Osteocyte (in vitro differentiated cells): ENCODE measurements at regions not wholly inside any gene's neighbourhood (a gene's known extent, or its start where the extent isn't known, plus 50 kb on each side); places are given as distances from the start of the nearest gene placed in this dataset.

Experiments
- DNase-seq: peaks from one replicate; pipeline ENCODE4 v3.0.0; 2021; ENCODE audit warnings: mixed read lengths; ENCODE audit not compliant: unreplicated experiment; ENCODE audit errors: extremely low spot score
- H3K27ac Mint-ChIP-seq: one replicate; pipeline ENCODE4 v1.8.0; 2021; ENCODE audit warnings: mild to moderate bottlenecking, mixed read lengths; ENCODE audit not compliant: unreplicated experiment
- H3K27me3 Mint-ChIP-seq: one replicate; pipeline ENCODE4 v1.8.0; 2021; ENCODE audit warnings: mixed read lengths; ENCODE audit not compliant: unreplicated experiment
- H3K36me3 Mint-ChIP-seq: one replicate; pipeline ENCODE4 v1.8.0; 2021; ENCODE audit warnings: mixed read lengths; ENCODE audit not compliant: unreplicated experiment
- H3K4me1 Mint-ChIP-seq: one replicate; pipeline ENCODE4 v1.8.0; 2021; ENCODE audit warnings: mixed read lengths; ENCODE audit not compliant: unreplicated experiment
- H3K4me3 Mint-ChIP-seq: one replicate; pipeline ENCODE4 v1.8.0; 2021; ENCODE audit warnings: mild to moderate bottlenecking, moderate library complexity, mixed read lengths; ENCODE audit not compliant: unreplicated experiment
- H3K9me3 Mint-ChIP-seq: one replicate; pipeline ENCODE4 v1.8.0; 2021; ENCODE audit warnings: mixed read lengths; ENCODE audit not compliant: unreplicated experiment
- TF ChIP-seq, protein P1 (sequence below): fragments of 200-600 bp; sonication (generic); IDR thresholded peaks from 2 replicates; pipeline ENCODE4 v1.5.0; 2021; ENCODE audit warnings: antibody characterized with exemption, mild to moderate bottlenecking, moderate library complexity

DNA sequence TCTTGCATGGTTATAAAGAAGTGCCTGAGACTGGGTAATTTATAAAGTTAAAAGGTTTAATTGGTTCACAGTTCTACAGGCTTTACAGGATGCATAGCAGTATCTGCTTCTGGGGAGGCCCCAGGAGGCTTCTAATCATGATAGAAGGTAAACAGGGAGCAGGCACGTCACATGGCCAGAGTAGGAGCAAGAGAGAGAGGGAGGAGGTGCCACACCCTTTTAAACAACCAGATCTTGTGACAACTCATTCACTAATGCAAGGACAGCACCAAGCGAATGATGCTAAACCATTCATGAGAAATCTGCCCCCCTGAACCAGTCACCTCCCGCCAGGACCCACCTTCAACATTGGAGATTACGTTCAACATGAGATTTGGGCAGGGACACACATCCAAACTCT, 141.1 kb downstream of the EN1 start:
- Mint-ChIP-seq H3K27me3 (peaks cover 2% of the 10 kb centered on the region), H3K36me3 (no peaks in the 10 kb centered on the region), H3K4me3 (no peak overlapping the region), H3K27ac (no peak overlapping the region), H3K9me3 (peaks cover 5% of the 10 kb centered on the region), H3K4me1 (no peaks in the 10 kb centered on the region)
- TF ChIP-seq, protein P1, sequence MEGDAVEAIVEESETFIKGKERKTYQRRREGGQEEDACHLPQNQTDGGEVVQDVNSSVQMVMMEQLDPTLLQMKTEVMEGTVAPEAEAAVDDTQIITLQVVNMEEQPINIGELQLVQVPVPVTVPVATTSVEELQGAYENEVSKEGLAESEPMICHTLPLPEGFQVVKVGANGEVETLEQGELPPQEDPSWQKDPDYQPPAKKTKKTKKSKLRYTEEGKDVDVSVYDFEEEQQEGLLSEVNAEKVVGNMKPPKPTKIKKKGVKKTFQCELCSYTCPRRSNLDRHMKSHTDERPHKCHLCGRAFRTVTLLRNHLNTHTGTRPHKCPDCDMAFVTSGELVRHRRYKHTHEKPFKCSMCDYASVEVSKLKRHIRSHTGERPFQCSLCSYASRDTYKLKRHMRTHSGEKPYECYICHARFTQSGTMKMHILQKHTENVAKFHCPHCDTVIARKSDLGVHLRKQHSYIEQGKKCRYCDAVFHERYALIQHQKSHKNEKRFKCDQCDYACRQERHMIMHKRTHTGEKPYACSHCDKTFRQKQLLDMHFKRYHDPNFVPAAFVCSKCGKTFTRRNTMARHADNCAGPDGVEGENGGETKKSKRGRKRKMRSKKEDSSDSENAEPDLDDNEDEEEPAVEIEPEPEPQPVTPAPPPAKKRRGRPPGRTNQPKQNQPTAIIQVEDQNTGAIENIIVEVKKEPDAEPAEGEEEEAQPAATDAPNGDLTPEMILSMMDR: no peak
- DNase-seq: no peak

DNA sequence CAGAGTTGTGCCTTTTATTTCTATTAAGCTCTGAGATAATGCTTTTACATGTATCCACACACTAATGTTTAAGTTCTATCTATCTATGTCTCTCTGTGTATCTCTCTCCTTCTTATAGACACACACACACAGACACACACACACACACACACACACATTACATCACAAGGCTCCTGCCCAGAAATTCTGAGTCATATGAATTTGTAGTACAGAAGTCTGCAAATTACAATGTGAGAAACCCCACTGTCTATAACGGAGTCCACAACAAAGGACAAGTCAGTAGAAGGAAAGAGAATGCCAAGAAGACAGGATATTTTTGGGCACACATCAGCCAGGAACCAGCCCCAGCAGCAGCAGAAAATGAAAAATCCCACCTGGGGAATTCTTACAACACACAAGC, 142.4 kb downstream of the EN1 start:
- TF ChIP-seq, protein P1: no peak
- Mint-ChIP-seq H3K9me3 (peaks cover 3% of the 10 kb centered on the region), H3K36me3 (no peaks in the 10 kb centered on the region)

DNA sequence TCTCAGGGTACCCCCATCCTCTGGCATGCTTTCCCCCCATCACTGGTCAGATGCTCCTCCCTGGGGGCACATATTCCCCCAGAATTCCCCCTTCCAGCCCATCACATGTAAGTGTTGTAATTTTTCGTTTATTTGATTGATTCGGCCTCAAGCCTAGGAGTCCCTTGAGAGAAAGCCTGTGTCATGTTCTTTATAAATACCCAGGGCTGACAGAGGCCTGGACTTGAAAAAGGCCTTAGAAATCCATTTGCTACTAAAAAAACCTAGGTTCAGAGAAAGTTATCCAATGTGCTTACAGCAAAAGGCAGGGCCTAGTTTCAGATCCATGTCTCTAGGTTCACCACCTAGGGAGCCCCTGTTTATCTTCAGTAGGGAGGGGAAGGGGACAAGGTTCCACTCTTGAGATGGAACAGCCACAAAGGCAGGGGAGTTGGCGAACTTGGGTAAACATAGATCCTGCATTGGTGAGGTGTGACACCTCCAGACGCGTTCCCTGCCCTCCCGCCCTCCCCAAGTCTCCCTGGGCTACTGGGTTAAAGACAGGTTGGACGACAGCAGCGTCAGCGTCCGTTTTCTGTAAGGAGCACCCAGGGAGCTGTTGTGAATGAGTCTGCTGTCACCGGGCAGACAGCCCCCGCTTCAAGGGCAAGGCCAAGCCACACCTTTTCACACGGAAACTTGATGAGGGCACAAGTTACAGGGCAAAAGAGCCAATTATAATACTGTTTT, 147.8 kb downstream of the EN1 start:
- Mint-ChIP-seq H3K27ac (no peak overlapping the region), H3K4me3 (no peak overlapping the region), H3K27me3 (no peaks in the 10 kb centered on the region), H3K36me3 (no peaks in the 10 kb centered on the region), H3K4me1 (no peaks in the 10 kb centered on the region), H3K9me3 (no peaks in the 10 kb centered on the region)
- no peak for DNase-seq
- TF ChIP-seq, protein P1: no peak

More for the DNA sequence above, 142.4 kb downstream of the EN1 start:
- Mint-ChIP-seq H3K4me1 (no peaks in the 10 kb centered on the region), H3K4me3 (no peak overlapping the region), H3K27ac (no peak overlapping the region), H3K27me3 (peaks cover 2% of the 10 kb centered on the region)
- DNase-seq: no peak

DNA sequence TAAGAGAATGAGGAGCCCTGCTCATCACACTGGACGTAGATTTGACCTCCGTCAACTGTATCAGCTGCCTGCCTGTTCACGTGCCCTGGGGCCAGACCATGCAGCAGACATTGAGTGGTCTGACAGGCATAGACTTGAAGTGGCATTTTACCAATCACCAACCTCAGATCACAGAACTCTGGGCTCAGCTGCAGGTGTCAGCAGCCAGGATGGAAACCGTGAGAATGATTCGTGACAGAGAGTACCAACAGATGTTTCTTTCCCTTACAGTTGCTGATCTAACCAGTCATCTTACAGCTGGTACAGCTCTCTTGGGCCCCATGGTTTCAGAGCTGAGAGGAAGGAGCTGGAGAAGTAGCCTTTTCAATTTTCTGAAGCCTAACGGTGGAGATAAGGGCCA, 148.9 kb downstream of the EN1 start:
- DNase-seq: no peak
- Mint-ChIP-seq H3K4me1 (no peaks in the 10 kb centered on the region), H3K27me3 (no peaks in the 10 kb centered on the region), H3K36me3 (no peaks in the 10 kb centered on the region), H3K4me3 (no peak overlapping the region), H3K9me3 (no peaks in the 10 kb centered on the region), H3K27ac (no peak overlapping the region)
- TF ChIP-seq, protein P1: no peak

DNA sequence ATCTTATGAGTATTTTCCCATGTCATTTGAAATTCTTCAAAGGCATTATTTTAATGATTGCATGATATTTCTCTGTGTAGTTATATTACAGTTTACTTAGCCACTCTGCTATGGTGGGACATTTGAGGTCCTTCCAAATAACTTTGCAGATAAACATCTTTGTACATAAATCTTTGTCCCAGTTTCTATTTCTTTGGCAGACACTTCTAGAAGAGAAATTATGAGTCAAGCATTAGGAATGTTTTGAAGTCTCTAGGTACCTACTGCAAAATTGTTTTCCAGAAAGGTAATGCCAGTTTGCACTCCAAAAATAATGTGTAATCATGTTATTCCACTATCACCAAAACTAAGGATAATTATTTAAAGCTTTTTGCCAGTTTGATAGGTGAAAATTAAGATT, 149.7 kb downstream of the EN1 start:
- Mint-ChIP-seq H3K27me3 (no peaks in the 10 kb centered on the region), H3K36me3 (no peaks in the 10 kb centered on the region)

More for the DNA sequence above, 149.7 kb downstream of the EN1 start:
- DNase-seq: no peak
- no peaks in the 10 kb centered on the region for H3K9me3 Mint-ChIP-seq
- no peak overlapping the region for H3K4me3 Mint-ChIP-seq
- TF ChIP-seq, protein P1: no peak
- no peaks in the 10 kb centered on the region for H3K4me1 Mint-ChIP-seq
- no peak overlapping the region for H3K27ac Mint-ChIP-seq
